Activated T-cell treated with anti-CD3 and anti-CD28 coated beads, Interleukin-2, amount 50 U/mL, for 72 hours (primary cell): ENCODE measurements at regions not wholly inside any gene's neighbourhood (a gene's known extent, or its start where the extent isn't known, plus 50 kb on each side); places are given as distances from the start of the nearest gene placed in this dataset.

Experiments used
- ATAC-seq, 2 donors: fragments of 150-1000 bp; cut with Tn5 transposase; replicated peaks in 1 of 2; 2 replicates each; pipeline ENCODE4 v1.10.0; 2021; ENCODE audit warnings: moderate library complexity in 2 of 2, mild to moderate bottlenecking in 1 of 2
- DNase-seq, 2 donors: peaks; one replicate each; pipeline ENCODE4 v3.0.0; 2021 to 2022; ENCODE audit warnings: mixed read lengths in 1 of 2
- H3K27ac Mint-ChIP-seq: one replicate; pipeline ENCODE4 v1.8.0; 2022; ENCODE audit warnings: mild to moderate bottlenecking, moderate library complexity, mixed read lengths
- H3K27me3 Mint-ChIP-seq: one replicate; pipeline ENCODE4 v1.8.0; 2022; ENCODE audit warnings: low read depth, mixed read lengths
- H3K36me3 Mint-ChIP-seq, 2 donors: one replicate each; pipeline ENCODE4 v1.8.0; 2022; ENCODE audit warnings: mixed read lengths in 2 of 2, mild to moderate bottlenecking in 1 of 2; ENCODE audit not compliant: insufficient read depth in 2 of 2
- H3K4me1 Mint-ChIP-seq: one replicate; pipeline ENCODE4 v1.8.0; 2022; ENCODE audit warnings: low read depth, mixed read lengths
- H3K4me3 Mint-ChIP-seq, 2 donors: one replicate each; pipeline ENCODE4 v1.8.0; 2022; ENCODE audit warnings: mild to moderate bottlenecking in 2 of 2, mixed read lengths in 2 of 2, moderate library complexity in 2 of 2
- H3K9me3 Mint-ChIP-seq, 2 donors: one replicate each; pipeline ENCODE4 v1.8.0; 2022; ENCODE audit warnings: mixed read lengths in 2 of 2

DNA sequence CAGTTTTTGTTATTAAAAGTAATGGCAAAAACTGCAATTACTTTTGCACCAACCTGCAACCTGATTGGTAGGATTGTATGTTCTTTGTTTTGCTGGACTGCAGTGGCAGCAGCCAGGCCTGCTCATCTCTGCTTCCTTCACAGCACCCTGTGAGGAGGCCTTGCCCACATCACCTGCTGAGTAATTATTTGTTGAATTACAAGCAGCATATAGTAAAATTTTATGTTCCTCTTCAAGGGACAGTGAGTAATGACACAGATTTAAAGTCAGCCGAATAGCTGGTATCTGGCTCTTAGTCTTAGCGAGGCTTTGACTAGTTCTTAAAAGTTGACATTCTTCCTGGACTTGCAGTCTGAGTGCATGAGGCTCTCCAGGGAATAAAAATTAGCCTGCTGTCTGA, 435.1 kb downstream of the PRDM2 start:
- no peak overlapping the region for H3K27ac Mint-ChIP-seq
- no peaks in the 10 kb centered on the region for H3K36me3 Mint-ChIP-seq
- no peaks in the 10 kb centered on the region for H3K27me3 Mint-ChIP-seq
- ATAC-seq (no peak), DNase-seq (no peak)
- H3K4me1 Mint-ChIP-seq = no peaks in the 10 kb centered on the region
- no peak overlapping the region for H3K4me3 Mint-ChIP-seq
- H3K9me3 Mint-ChIP-seq = no peaks in the 10 kb centered on the region

DNA sequence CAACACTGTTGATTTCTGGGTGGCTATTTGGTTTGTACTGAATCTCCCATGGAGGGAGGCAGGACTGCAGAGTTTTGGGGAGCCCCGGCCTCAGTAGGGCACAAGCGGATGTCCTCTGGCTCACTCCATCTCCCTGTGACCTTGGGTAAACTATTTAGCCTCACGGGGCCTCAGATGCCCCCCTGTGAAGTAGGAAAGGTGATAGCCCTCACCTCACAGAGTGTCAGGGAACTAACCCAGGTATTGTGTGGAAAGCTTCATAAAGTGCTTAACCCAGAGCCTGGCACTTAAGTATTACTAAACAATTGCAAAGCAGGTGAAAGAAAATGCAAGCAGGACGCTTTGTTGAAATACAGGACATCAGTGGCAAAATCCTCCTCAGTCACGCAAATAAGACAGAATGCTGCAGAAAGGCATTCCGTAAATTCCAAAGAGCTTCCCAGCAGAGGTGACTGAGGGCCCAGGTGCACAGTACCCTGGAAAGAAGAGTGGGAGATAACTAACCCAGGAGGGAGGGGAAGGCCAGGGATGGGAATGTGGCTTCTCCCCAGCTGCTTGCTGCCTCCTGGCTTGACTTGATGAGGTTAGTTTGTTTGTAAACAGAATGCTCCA, 436.3 kb downstream of the PRDM2 start:
- Mint-ChIP-seq H3K27me3 (no peaks in the 10 kb centered on the region), H3K36me3 (no peaks in the 10 kb centered on the region), H3K27ac (no peak overlapping the region), H3K4me1 (no peaks in the 10 kb centered on the region), H3K4me3 (no peak overlapping the region), H3K9me3 (no peaks in the 10 kb centered on the region)
- ATAC-seq (no peak), DNase-seq (no peak)

DNA sequence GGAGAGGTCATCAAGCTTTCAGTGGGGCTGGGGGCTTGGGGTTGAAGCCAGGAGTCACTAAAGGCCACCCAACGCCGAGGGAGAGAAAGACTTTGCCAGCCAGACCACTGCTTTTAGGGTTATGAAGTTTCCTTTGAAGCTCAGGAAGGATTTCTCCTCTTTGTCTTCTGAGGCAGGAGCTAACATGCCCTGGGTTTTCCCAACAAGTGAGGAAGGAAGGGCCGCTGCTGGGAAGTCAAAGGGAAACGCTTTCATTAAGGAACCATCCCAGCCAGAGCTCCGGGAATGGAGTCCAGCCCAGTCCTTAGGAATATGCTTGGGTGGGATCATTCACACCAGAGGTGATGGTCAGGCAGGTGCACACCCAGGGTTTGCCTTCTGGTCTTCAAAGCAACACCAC, 436.9 kb downstream of the PRDM2 start:
- Mint-ChIP-seq H3K4me3 (no peak overlapping the region), H3K27me3 (no peaks in the 10 kb centered on the region), H3K27ac (no peak overlapping the region), H3K9me3 (no peaks in the 10 kb centered on the region), H3K36me3 (no peaks in the 10 kb centered on the region), H3K4me1 (no peaks in the 10 kb centered on the region)
- no peak for DNase-seq
- ATAC-seq = no peak

DNA sequence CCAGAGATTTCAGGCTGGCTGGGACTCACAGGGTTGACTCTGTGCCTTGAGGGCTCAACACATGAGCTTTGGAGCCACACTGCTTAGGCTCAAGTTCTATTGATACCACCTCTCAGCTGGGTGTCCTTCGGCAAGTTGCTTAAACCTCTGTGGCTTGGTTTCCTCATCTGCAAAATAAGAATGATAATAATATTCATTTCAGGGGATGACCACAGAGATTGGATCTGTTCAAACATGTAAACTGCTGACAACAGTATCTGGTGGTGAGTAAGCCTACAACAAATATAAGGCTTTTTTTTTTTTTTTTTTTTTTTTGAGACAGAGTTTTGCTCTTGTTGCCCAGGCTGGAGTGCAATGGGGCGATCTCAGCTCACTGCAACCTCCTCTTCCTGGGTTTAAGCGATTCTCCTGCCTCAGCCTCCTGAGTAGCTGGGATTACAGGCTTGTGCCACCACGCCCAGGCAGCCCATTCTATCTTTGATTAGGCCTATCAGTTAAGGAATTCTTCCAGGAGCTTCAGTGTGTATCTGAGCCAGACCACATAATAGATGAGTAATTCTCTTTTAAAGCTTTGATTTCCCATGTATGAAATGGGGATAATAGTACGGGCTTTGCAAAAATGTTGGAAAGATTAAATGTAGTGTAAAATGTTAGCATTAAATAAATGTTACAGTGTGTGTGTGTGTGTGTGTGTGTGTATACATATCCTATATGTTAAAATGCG, 437.6 kb downstream of the PRDM2 start:
- H3K4me3 Mint-ChIP-seq = no peak overlapping the region
- no peaks in the 10 kb centered on the region for H3K4me1 Mint-ChIP-seq
- no peaks in the 10 kb centered on the region for H3K27me3 Mint-ChIP-seq
- H3K27ac Mint-ChIP-seq = no peak overlapping the region
- H3K9me3 Mint-ChIP-seq = no peaks in the 10 kb centered on the region
- DNase-seq (no peak), ATAC-seq (no peak)
- no peaks in the 10 kb centered on the region for H3K36me3 Mint-ChIP-seq

DNA sequence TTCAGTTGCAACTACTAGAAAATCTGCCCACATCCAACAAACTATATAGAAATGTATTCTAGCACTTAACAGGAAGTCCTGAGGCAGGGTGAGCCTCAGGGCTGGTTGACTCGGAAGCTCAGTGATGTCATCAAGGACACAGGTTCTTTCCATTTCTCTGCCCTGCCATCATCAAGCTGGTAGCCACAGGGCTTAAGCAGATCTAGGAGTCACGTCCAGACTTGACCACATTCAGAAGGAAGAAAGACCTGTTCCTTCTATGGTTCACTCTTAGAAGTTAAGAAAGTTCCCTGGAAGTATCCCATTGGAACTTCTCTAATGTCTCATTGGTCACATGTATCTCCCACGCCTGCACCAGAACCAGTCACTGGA, 438.1 kb downstream of the PRDM2 start:
- DNase-seq (no peak), ATAC-seq (no peak)
- Mint-ChIP-seq H3K27ac (no peak overlapping the region), H3K9me3 (no peaks in the 10 kb centered on the region), H3K27me3 (no peaks in the 10 kb centered on the region), H3K4me1 (no peaks in the 10 kb centered on the region), H3K36me3 (no peaks in the 10 kb centered on the region), H3K4me3 (no peak overlapping the region)

DNA sequence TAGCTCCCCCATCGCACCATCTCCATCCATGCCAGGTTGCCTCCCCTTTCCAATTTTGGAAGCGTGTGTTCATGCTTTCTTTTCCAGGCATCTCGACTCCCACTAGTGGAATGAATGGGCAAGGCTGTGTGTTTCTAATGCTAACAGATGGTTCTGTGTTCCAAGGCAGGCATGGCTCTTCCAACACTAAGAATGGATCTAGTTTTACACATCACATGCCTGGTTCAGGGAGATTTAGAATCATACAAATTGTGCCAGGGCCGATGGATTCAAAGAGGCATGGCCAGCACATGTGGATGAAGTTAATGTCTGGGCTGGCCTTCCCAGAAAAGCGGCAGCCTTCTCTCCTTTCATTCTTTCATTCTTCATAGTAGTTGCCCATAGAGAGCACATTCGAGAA, 438.7 kb downstream of the PRDM2 start:
- H3K9me3 Mint-ChIP-seq = no peaks in the 10 kb centered on the region
- DNase-seq (no peak), ATAC-seq (no peak)
- H3K4me1 Mint-ChIP-seq = no peaks in the 10 kb centered on the region
- H3K4me3 Mint-ChIP-seq = no peak overlapping the region
- H3K27me3 Mint-ChIP-seq = peaks cover 2% of the 10 kb centered on the region
- no peaks in the 10 kb centered on the region for H3K36me3 Mint-ChIP-seq
- H3K27ac Mint-ChIP-seq = no peak overlapping the region

DNA sequence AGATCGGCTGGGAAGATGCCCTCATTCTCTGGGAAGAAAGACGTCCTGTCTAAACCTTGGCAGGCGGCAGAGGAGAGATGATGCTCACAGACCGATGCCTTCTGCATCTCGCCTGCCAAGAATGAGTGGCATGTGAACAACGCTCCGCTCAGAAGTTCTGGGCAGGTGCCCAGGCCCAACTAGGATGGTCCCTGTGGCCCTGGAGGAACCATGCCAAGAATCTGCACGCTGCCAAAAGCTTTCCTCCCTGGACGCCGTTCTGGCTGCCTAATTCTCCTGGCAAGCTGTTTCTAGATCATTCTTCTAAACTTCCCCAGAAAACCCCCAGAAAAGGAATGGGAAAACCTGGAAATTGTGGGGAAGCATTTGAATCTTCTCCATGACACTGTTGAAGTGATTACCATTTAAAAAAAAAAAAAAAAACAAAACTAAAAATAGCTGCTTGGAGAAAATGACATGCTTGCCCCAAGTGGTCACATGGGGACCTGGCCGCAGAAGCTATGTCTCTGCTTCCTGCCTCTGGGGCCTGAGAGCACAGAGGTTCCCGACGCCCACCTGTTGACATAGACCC, 440.9 kb downstream of the PRDM2 start:
- ATAC-seq = no peak
- Mint-ChIP-seq H3K4me1 (no peaks in the 10 kb centered on the region), H3K36me3 (no peaks in the 10 kb centered on the region), H3K27me3 (peaks cover 9% of the 10 kb centered on the region), H3K27ac (no peak overlapping the region), H3K4me3 (no peak overlapping the region), H3K9me3 (no peaks in the 10 kb centered on the region)
- DNase-seq = no peak

DNA sequence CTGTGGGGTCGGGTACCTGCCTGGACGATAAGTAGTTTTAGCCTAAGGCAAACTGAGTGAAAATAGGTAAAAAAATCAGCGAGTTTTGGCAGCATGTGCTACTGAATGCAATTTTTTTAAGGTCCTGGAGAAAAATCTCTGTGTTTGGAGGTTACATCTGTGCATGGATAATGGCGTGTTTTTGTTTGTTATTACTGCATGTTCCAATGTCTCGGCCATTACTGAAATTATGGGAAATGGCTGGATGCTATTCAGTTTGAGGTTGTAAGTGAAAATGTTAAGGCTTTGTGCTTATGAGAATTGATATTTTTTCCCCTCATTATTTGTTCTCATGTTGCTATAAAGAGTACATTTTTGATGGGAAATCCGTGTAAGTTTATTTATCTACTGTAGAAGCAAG, 441.7 kb downstream of the PRDM2 start:
- no peak overlapping the region for H3K4me3 Mint-ChIP-seq
- H3K4me1 Mint-ChIP-seq = no peaks in the 10 kb centered on the region
- H3K27ac Mint-ChIP-seq = no peak overlapping the region
- peaks cover 9% of the 10 kb centered on the region for H3K27me3 Mint-ChIP-seq
- no peak for DNase-seq
- H3K9me3 Mint-ChIP-seq = no peaks in the 10 kb centered on the region
- no peak for ATAC-seq
- H3K36me3 Mint-ChIP-seq = no peaks in the 10 kb centered on the region

DNA sequence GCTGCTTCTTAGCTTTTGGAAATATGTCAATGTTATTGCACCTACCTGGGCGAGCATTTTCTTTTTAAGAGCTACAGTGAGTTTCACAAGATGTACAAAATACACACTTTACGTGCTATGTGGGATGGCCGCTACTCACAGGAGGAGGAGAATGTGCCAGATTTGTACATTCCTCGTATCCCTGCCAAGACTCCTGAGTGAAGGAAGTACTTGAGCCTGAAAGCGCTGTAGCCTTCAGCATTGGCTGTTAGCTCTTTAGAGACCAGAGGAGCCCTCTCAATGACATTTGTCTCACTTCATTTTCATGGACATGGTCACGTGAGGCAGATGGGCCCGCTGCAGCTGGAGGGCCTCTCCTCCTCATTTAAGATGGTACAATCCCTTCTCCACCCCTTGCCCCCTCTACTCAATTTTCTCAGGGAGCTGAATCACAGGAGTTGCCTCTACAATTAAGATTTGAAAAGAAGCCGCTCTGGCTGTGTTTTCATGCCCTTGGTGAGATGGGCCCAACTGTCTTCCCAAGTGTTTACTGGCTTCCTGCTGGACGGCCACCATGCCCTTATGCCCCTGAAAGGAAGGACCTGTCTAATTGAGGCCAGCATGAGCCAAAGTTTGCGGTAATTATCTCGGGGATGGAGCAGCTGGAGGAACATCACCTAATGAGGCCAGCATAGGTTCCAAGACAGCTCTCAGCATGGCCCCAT, 442.6 kb downstream of the PRDM2 start:
- Mint-ChIP-seq H3K27me3 (peaks cover 9% of the 10 kb centered on the region), H3K36me3 (no peaks in the 10 kb centered on the region), H3K27ac (no peak overlapping the region), H3K4me3 (no peak overlapping the region), H3K9me3 (no peaks in the 10 kb centered on the region), H3K4me1 (no peaks in the 10 kb centered on the region)
- no peak for DNase-seq
- ATAC-seq = no peak

DNA sequence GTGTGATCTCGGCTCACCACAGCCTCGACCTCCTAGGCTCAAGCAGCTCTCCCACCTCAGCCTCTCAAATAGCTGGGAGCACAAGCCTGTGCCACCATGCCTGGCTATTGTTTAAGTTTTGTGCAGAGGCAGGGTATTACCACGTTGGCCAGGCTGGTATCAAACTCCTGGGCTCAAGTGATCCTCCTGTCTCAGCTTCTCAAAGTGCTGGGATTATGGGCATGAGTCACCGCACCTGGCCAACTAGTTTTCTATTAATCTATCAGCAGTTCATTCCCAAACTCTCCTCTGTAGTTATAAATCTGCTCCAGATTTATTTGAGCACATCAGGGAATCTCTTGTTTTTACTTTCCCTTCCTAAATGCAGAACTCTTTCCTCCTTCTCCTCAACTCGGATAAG, 443.8 kb downstream of the PRDM2 start:
- no peak for ATAC-seq
- H3K36me3 Mint-ChIP-seq = no peaks in the 10 kb centered on the region

DNA sequence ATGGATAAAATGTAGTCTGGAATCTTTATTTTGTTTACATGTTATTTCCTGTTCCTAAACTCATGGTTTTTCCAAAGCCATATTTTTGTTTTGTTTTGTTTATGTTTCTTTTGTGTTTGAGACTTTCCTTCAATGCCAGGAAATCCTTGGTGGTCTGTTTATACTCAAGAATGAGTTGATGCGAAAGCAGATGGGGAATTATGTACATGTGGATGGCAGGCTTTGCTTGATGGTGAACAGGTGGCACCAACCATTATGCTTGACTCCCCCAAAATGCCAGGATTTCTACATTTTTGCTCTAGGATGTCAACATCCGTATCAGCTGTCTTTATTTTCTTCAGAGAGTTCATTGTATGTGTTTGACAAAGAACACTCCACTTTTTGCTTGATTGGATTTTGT, 448.5 kb downstream of the PRDM2 start:
- Mint-ChIP-seq H3K4me1 (no peaks in the 10 kb centered on the region), H3K9me3 (no peaks in the 10 kb centered on the region), H3K36me3 (no peaks in the 10 kb centered on the region), H3K27ac (no peak overlapping the region), H3K4me3 (no peak overlapping the region), H3K27me3 (peaks cover 8% of the 10 kb centered on the region)
- no peak for ATAC-seq
- DNase-seq = no peak

More for the DNA sequence above, 443.8 kb downstream of the PRDM2 start:
- Mint-ChIP-seq H3K27me3 (peaks cover 9% of the 10 kb centered on the region), H3K9me3 (no peaks in the 10 kb centered on the region), H3K4me1 (no peaks in the 10 kb centered on the region), H3K4me3 (no peak overlapping the region), H3K27ac (no peak overlapping the region)
- no peak for DNase-seq

DNA sequence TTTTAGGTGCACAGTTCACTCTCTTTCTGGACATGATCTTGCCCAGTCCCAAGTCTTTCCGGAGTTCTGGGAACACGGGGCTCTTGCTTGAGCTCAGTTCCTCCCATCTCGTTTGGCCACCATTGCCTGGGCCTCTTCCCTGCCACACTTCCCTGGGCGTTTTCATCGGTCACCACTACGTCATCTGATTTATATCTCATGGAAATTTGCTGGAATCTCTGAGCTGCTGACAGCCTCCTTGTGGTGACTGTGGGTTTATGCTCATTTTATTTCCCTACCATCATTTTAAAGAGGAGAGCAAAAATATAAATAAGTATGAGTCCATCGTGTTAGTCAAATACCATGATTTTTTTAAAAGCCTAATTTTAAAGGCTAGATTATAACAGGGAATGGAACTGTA, 449.1 kb upstream of the KAZN start:
- no peak for ATAC-seq
- Mint-ChIP-seq H3K4me1 (no peaks in the 10 kb centered on the region), H3K27me3 (no peaks in the 10 kb centered on the region), H3K27ac (no peak overlapping the region), H3K4me3 (no peak overlapping the region), H3K36me3 (no peaks in the 10 kb centered on the region), H3K9me3 (no peaks in the 10 kb centered on the region)
- DNase-seq = no peak

DNA sequence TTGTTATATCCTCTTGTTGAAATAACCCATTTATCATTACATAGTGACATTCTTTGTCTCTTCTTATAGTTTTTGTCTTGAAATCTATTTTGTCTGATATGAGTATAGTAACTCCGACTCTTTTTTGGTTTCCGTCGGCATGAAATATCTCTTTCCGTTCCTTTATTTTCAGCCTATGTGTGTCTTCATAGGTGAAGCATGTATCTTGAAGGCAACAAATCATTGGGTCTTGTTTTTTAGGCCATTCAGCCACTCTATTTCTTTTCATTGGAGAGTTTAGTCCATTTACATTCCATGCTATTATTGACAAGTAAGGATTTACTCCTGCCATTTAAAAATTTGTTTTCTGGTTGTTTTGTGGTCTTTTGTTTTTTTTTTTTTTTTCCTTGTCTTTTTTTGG, 441.9 kb upstream of the KAZN start:
- Mint-ChIP-seq H3K9me3 (peaks cover 5 to 15% of the 10 kb centered on the region in 2 donors), H3K4me3 (no peak overlapping the region), H3K27ac (no peak overlapping the region), H3K36me3 (no peaks in the 10 kb centered on the region), H3K27me3 (peaks cover 12% of the 10 kb centered on the region), H3K4me1 (no peaks in the 10 kb centered on the region)
- no peak for DNase-seq
- ATAC-seq = no peak
